Body of pancreas (tissue), 4 donors: ENCODE measurements at regions not wholly inside any gene's neighbourhood (a gene's known extent, or its start where the extent isn't known, plus 50 kb on each side); places are given as distances from the start of the nearest gene placed in this dataset.

Experiments used
- ATAC-seq: fragments of 150-250 bp; one replicate; pipeline ENCODE4 v1.9.1; 2016
- DNase-seq, 4 donors: peaks; one replicate each; pipeline ENCODE4 v3.0.0-alpha.2; 2019
- H3K27ac ChIP-seq, 4 donors: fragments of 200-600 bp; sonication (generic); 1 replicate in 3 of 4; 2 replicates in 1 of 4; pipeline versions ENCODE4 v1.5.1 to v1.6.1; 2016 to 2019; ENCODE audit warnings: mild to moderate bottlenecking in 1 of 4, mixed read lengths in 1 of 4, moderate library complexity in 1 of 4
- H3K27me3 ChIP-seq, 2 donors: fragments of 200-600 bp; sonication (generic); one replicate each; pipeline ENCODE4 v1.6.0; 2016; ENCODE audit warnings: mild to moderate bottlenecking in 1 of 2
- H3K36me3 ChIP-seq, 2 donors: fragments of 200-600 bp; sonication (generic); replicated peaks in 1 of 2; 2 replicates each; pipeline ENCODE4 v1.5.1; 2016; ENCODE audit warnings: low read depth in 2 of 2; ENCODE audit not compliant: insufficient read depth in 1 of 2
- H3K4me1 ChIP-seq: fragments of 200-600 bp; sonication (generic); one replicate; pipeline ENCODE4 v1.6.0; 2016
- H3K4me3 ChIP-seq, 2 donors: fragments of 200-600 bp; sonication (generic); 1 replicate in 1 of 2; 2 replicates in 1 of 2; pipeline ENCODE4 v1.5.1; 2016 to 2019
- H3K9me3 ChIP-seq, 3 donors: fragments of 200-600 bp; sonication (generic); 1 replicate in 2 of 3; 2 replicates in 1 of 3; pipeline ENCODE4 v1.5.1; 2016
- POLR2A ChIP-seq, 3 donors: fragments of 450-650 bp; IDR thresholded peaks; one replicate each; pipeline ENCODE4 v1.6.1; 2016; ENCODE audit warnings: antibody characterized with exemption in 3 of 3, mild to moderate bottlenecking in 2 of 3
- WGBS, 2 donors: methylation state at CpG; one replicate each; pipeline ENCODE4 v1.1.5; 2017; 5-methylcytosine and 5-hydroxymethylcytosine counted together
- intact Hi-C: fragments of 100-400 bp; cut with DNase I; formaldehyde crosslinking; loops from one replicate; pipeline ENCODE4 v1.15.1; 2023
- TF ChIP-seq, protein P1 (sequence below), 7 experiments: fragments of 450-650 bp in 4 of 7; fragments of 200-600 bp in 3 of 7; sonication (generic) in 3 of 7; IDR thresholded peaks; one replicate each; pipeline ENCODE4 v1.5.1; 2016 to 2019; ENCODE audit warnings: antibody characterized with exemption in 7 of 7

DNA sequence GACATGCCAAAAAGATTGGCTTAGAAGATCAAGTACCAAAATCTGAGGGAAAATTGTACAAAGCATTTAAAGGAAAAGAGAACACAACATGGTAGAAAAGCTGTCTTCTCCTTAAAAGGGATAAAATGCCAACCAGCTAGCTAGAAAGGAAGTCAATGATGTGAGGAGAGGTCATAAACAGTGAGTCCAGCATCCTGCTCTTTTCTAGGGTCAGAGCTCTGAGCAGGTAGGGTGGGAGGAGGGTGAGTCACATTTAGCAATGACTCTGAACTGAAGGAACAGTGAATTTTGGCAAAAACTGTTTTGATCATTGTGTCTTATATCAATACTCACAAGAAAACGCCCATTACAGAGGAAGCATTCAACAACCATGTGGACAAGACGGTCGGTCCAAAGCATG, 322.3 kb downstream of the DAD1 start:
- Histone ChIP-seq H3K27ac (no peak overlapping the region), H3K4me3 (no peak overlapping the region), H3K4me1 (no peaks in the 10 kb centered on the region), H3K36me3 (no peaks in the 10 kb centered on the region), H3K27me3 (no peaks in the 10 kb centered on the region), H3K9me3 (no peaks in the 10 kb centered on the region)
- DNase-seq (no peak), ATAC-seq (no peak)
- intact Hi-C loops, result no loop called here
- no peak for TF ChIP-seq POLR2A (IDR thresholded peaks at IDR 0.05)
- TF ChIP-seq, protein P1, sequence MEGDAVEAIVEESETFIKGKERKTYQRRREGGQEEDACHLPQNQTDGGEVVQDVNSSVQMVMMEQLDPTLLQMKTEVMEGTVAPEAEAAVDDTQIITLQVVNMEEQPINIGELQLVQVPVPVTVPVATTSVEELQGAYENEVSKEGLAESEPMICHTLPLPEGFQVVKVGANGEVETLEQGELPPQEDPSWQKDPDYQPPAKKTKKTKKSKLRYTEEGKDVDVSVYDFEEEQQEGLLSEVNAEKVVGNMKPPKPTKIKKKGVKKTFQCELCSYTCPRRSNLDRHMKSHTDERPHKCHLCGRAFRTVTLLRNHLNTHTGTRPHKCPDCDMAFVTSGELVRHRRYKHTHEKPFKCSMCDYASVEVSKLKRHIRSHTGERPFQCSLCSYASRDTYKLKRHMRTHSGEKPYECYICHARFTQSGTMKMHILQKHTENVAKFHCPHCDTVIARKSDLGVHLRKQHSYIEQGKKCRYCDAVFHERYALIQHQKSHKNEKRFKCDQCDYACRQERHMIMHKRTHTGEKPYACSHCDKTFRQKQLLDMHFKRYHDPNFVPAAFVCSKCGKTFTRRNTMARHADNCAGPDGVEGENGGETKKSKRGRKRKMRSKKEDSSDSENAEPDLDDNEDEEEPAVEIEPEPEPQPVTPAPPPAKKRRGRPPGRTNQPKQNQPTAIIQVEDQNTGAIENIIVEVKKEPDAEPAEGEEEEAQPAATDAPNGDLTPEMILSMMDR (IDR thresholded peaks at IDR 0.05), result no peak
- WGBS, 2 donors, result 55 to 78% methylated on average over 3 of the region's 3 CpGs

DNA sequence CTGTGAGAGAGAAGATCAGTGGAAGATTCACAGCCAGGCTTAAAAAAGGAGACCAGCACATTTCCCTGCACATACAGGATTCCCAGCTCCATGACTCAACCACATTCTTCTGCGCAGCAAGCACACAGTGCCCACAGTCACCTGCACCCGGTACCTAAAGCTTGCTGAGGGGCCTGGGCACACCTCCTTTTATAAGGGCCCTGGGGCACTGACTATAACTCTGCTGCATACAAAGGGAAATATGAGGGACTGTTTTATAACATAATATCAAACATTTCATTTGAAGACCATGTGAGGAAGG, 322.9 kb downstream of the DAD1 start:
- Histone ChIP-seq H3K27ac (no peak overlapping the region), H3K4me1 (no peaks in the 10 kb centered on the region), H3K36me3 (no peaks in the 10 kb centered on the region), H3K27me3 (no peaks in the 10 kb centered on the region), H3K9me3 (no peaks in the 10 kb centered on the region), H3K4me3 (no peak overlapping the region)
- DNase-seq, result no peak
- WGBS, 2 donors, result 74 to 95% methylated on average over 2 of the region's 2 CpGs
- intact Hi-C loops, result no loop called here
- ATAC-seq, result no peak
- TF ChIP-seq, protein P1 (IDR thresholded peaks at IDR 0.05), result no peak
- no peak for TF ChIP-seq POLR2A (IDR thresholded peaks at IDR 0.05)

DNA sequence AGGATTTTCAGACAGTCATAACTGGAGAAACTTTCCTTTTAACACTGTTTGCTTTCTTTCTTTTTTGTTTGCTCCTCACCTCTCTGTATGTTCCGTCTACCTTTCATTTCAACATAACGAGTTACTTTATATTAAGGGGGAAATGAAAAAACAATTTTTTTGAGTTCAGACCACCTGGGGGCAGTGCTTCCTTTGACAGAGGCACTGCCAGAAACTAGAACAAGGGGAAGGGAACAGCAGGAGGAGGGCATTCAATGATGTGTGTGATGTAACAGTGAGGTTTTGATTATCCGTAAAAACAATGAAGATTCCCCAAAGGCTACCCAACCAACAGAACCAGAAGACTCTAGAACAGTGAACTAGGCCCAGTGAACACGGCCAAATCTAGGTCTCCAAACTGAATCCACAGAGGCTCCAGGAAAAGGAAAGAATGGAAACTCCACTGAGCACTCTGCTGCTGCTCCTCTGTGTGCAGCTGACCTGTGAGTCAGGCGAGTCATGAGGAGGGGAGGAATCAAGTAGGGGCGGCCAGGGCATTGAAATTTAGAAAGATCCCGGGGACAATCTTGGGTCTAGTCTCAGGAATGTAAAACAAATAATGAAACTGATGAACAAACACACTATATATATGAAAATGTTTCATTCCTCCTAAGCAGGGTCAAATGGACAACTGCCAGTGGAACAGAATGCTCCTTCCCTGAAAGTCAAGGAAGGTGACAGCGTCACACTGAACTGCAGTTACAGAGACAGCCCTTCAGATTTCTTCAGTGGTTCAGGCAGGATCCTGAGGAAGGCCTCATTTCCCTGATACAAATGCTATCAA, 323.5 kb downstream of the DAD1 start:
- Histone ChIP-seq H3K27ac (no peak overlapping the region), H3K4me3 (no peak overlapping the region), H3K9me3 (no peaks in the 10 kb centered on the region), H3K4me1 (no peaks in the 10 kb centered on the region), H3K36me3 (no peaks in the 10 kb centered on the region), H3K27me3 (no peaks in the 10 kb centered on the region)
- intact Hi-C loops, result no loop called here
- no peak for TF ChIP-seq POLR2A (IDR thresholded peaks at IDR 0.05)
- TF ChIP-seq, protein P1 (IDR thresholded peaks at IDR 0.05), result no peak
- DNase-seq, result no peak
- WGBS, 2 donors, result 37 to 56% methylated on average over 8 of the region's 8 CpGs
- no peak for ATAC-seq

DNA sequence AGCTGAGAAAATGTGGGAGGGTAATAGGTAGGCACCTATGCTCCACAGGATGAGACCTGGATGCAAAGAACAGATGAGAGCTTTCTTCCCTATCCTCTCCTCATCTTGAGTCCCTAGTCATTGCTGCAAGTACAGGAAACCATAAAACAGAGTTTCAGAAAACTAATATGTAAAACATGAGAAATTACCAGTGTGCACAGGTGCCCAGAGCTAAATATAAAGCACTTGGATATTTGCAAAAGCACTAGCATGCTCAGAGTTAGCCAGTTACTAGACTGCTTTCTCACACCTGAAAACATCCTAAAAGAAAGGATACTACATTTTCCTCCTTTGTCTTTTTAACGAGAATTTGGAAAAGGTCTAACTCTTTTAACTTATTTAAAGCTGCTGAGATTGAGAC, 324.3 kb downstream of the DAD1 start:
- H3K9me3 ChIP-seq, result no peaks in the 10 kb centered on the region
- intact Hi-C loops, result no loop called here
- no peak for TF ChIP-seq POLR2A (IDR thresholded peaks at IDR 0.05)
- TF ChIP-seq, protein P1 (IDR thresholded peaks at IDR 0.05), result no peak
- 49 to 56% methylated on average over 1 of the region's 1 CpG for WGBS, 2 donors
- no peak for DNase-seq
- no peaks in the 10 kb centered on the region for H3K27me3 ChIP-seq
- no peak for ATAC-seq
- no peaks in the 10 kb centered on the region for H3K4me1 ChIP-seq
- no peak overlapping the region for H3K4me3 ChIP-seq
- no peak overlapping the region for H3K27ac ChIP-seq
- H3K36me3 ChIP-seq, result no peaks in the 10 kb centered on the region

DNA sequence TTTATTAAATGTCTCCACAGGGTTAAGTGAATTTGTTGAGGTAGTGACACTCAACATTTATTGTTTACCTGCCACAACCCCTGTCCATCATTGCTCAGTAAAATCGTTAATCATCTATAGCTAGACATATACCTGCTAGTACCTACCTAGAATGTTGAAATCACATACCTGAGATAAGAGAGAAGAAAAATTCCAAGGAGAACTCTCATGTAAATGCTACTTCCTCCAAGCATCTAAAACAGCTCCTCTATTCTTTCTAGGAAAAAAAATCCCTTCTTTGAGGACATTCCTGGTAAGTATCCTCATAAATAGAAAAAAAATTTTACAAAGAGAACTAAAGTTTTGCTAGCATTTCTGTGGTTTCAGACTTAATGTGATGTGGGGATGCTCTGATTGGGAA, 325.1 kb downstream of the DAD1 start:
- DNase-seq (no peak), ATAC-seq (no peak)
- H3K27ac ChIP-seq, result no peak overlapping the region
- TF ChIP-seq, protein P1 (IDR thresholded peaks at IDR 0.05), result no peak
- no peak for TF ChIP-seq POLR2A (IDR thresholded peaks at IDR 0.05)
- H3K4me3 ChIP-seq, result no peak overlapping the region
- intact Hi-C loops, result no loop called here
- no peaks in the 10 kb centered on the region for H3K27me3 ChIP-seq
- H3K4me1 ChIP-seq, result no peaks in the 10 kb centered on the region
- H3K9me3 ChIP-seq, result no peaks in the 10 kb centered on the region
- 24 to 43% methylated on average over 1 of the region's 1 CpG for whole genome bisulfite sequencing, 2 donors
- no peaks in the 10 kb centered on the region for H3K36me3 ChIP-seq
